Stomach (tissue), 8 donors: ENCODE measurements at regions not wholly inside any gene's neighbourhood (a gene's known extent, or its start where the extent isn't known, plus 50 kb on each side); places are given as distances from the start of the nearest gene placed in this dataset.

Source experiments
- DNase-seq, 2 donors: peaks; one replicate each; pipeline versions ENCODE4 v3.0.0 to v3.0.0-alpha.2; 2013 to 2019
- H3K27ac ChIP-seq, 5 donors: fragments of 200-600 bp in 4 of 5; sonication (generic) in 4 of 5; one replicate each; pipeline ENCODE4 v1.5.1; 2013 to 2019; ENCODE audit warnings: mild to moderate bottlenecking in 1 of 5, moderate library complexity in 1 of 5
- H3K27me3 ChIP-seq, 3 donors: fragments of 200-600 bp; sonication (generic); one replicate each; pipeline ENCODE4 v1.5.1; 2017 to 2019; ENCODE audit warnings: mixed run types in 1 of 3
- H3K36me3 ChIP-seq, 4 donors: fragments of 200-600 bp; sonication (generic); 1 replicate in 3 of 4; 2 replicates in 1 of 4; pipeline ENCODE4 v1.5.1; 2016 to 2019
- H3K4me1 ChIP-seq, 4 donors: fragments of 200-600 bp; sonication (generic); one replicate each; pipeline ENCODE4 v1.5.1; 2016 to 2019
- H3K4me3 ChIP-seq, 4 donors: fragments of 200-600 bp; sonication (generic) in 3 of 4; one replicate each; pipeline ENCODE4 v1.5.1; 2016 to 2019; ENCODE audit warnings: mild to moderate bottlenecking in 1 of 4
- H3K9me3 ChIP-seq, 4 donors: fragments of 200-600 bp; sonication (generic); one replicate each; pipeline ENCODE4 v1.5.1; 2016 to 2019
- CTCF ChIP-seq, 7 experiments: fragments of 450-650 bp in 4 of 7; fragments of 200-600 bp in 3 of 7; sonication (generic) in 3 of 7; IDR thresholded peaks; one replicate each; pipeline ENCODE4 v1.5.1; 2016 to 2019; ENCODE audit warnings: antibody characterized with exemption in 7 of 7, control low read depth in 2 of 7, mild to moderate bottlenecking in 1 of 7
- EP300 ChIP-seq: sonication (generic); formaldehyde crosslinking; IDR thresholded peaks from one replicate; pipeline ENCODE4 v1.6.1; 2017; ENCODE audit warnings: antibody characterized with exemption
- POLR2A ChIP-seq, 4 donors: fragments of 450-650 bp; IDR thresholded peaks; one replicate each; pipeline ENCODE4 v1.6.1; 2016; ENCODE audit warnings: antibody characterized with exemption in 4 of 4, control low read depth in 2 of 4, mild to moderate bottlenecking in 1 of 4, moderate library complexity in 1 of 4
- POLR2AphosphoS5 ChIP-seq, 3 donors: sonication (generic); formaldehyde crosslinking; IDR thresholded peaks; one replicate each; pipeline ENCODE4 v1.6.1; 2016; ENCODE audit warnings: antibody characterized with exemption in 3 of 3
- whole genome bisulfite sequencing, 5 donors: extraction: QIAGEN DNeasy Blood & Tissue Kit in 3 of 5; methylation state at CpG; one replicate each; pipeline versions ENCODE4 v1.1.5 to v1.1.7; 2013 to 2018; 5-methylcytosine and 5-hydroxymethylcytosine counted together
- intact Hi-C: fragments of 100-400 bp; cut with DNase I; formaldehyde crosslinking; loops from one replicate; pipeline ENCODE4 v1.15.1; 2023; ENCODE audit warnings: low total_unique reads
- donor health status: healthy with polysubstance abuse.
- donor health status: Bipolar disorder and iron deficiency.
- donor health status: healthy.

GRCh38 chr16:54231919-54232318, 54.7 kb downstream of the IRX3 start:
- Histone ChIP-seq H3K27ac (no peak overlapping the region), H3K9me3 (peaks cover 0 to 6% (median 5%) of the 10 kb centered on the region in 4 donors), H3K4me3 (no peak overlapping the region), H3K36me3 (no peaks in the 10 kb centered on the region), H3K4me1 (no peaks in the 10 kb centered on the region), H3K27me3 (no peaks in the 10 kb centered on the region)
- intact Hi-C loops: no loop called here
- 62 to 75% (median 71%) methylated on average over 4 of the region's 4 CpGs for WGBS, 5 donors
- no peak for TF ChIP-seq EP300
- no peak for TF ChIP-seq POLR2AphosphoS5 (IDR thresholded peaks at IDR 0.05)
- TF ChIP-seq CTCF (IDR thresholded peaks at IDR 0.05): no peak
- no peak for TF ChIP-seq POLR2A (IDR thresholded peaks at IDR 0.05)
- peak in 1 of 2 donors; percentile 13 for DNase-seq

- no peak overlapping the region for H3K27ac ChIP-seq
- no peaks in the 10 kb centered on the region for H3K36me3 ChIP-seq
- H3K9me3 ChIP-seq: peaks cover 0 to 6% (median 5%) of the 10 kb centered on the region in 4 donors
- H3K4me1 ChIP-seq: no peaks in the 10 kb centered on the region
- H3K4me3 ChIP-seq: no peak overlapping the region
- H3K27me3 ChIP-seq: no peaks in the 10 kb centered on the region
- DNase-seq: no peak
- TF ChIP-seq CTCF (IDR thresholded peaks at IDR 0.05) (no peak), POLR2AphosphoS5 (IDR thresholded peaks at IDR 0.05) (no peak), EP300 (no peak), POLR2A (IDR thresholded peaks at IDR 0.05) (no peak)
- intact Hi-C loops: no loop called here
- 32 to 65% (median 50%) methylated on average over 1 of the region's 1 CpG for WGBS, 5 donors
Measured at GRCh38 chr16:54231336-54231735, 55.3 kb downstream of the IRX3 start.

- H3K9me3 ChIP-seq: peaks cover 0 to 6% (median 5%) of the 10 kb centered on the region in 4 donors
- H3K27me3 ChIP-seq: no peaks in the 10 kb centered on the region
- no peak for DNase-seq
- no peak overlapping the region for H3K27ac ChIP-seq
- WGBS, 5 donors: 89 to 98% (median 96%) methylated on average over 3 of the region's 3 CpGs
- H3K4me1 ChIP-seq: no peaks in the 10 kb centered on the region
- no peaks in the 10 kb centered on the region for H3K36me3 ChIP-seq
- no peak for TF ChIP-seq CTCF (IDR thresholded peaks at IDR 0.05)
- TF ChIP-seq POLR2A (IDR thresholded peaks at IDR 0.05): no peak
- no peak for TF ChIP-seq EP300
- no peak for TF ChIP-seq POLR2AphosphoS5 (IDR thresholded peaks at IDR 0.05)
- intact Hi-C loops: no loop called here
- no peak overlapping the region for H3K4me3 ChIP-seq
Measured at GRCh38 chr16:54228325-54228724, 58.3 kb downstream of the IRX3 start.

- intact Hi-C loops: no loop called here
- Histone ChIP-seq H3K4me3 (no peak overlapping the region), H3K36me3 (no peaks in the 10 kb centered on the region), H3K9me3 (peaks cover 0 to 6% (median 5%) of the 10 kb centered on the region in 4 donors), H3K4me1 (no peaks in the 10 kb centered on the region), H3K27ac (no peak overlapping the region), H3K27me3 (no peaks in the 10 kb centered on the region)
- 86 to 93% (median 89%) methylated on average over 10 of the region's 10 CpGs for WGBS, 5 donors
- TF ChIP-seq POLR2A (IDR thresholded peaks at IDR 0.05) (no peak), POLR2AphosphoS5 (IDR thresholded peaks at IDR 0.05) (no peak), CTCF (IDR thresholded peaks at IDR 0.05) (no peak), EP300 (no peak)
- DNase-seq: no peak
Measured at GRCh38 chr16:54226296-54227010, 60.1 kb downstream of the IRX3 start.
